Midbrain (tissue), 1 donor: ENCODE measurements at regions not wholly inside any gene's neighbourhood (a gene's known extent, or its start where the extent isn't known, plus 50 kb on each side); places are given as distances from the start of the nearest gene placed in this dataset.

Experiments
- DNase-seq: peaks from one replicate; lab custom pipeline; 2025; lab: John Stamatoyannopoulos, UW

GRCh38 chr2:7210712-7211111, 293.5 kb downstream of the RNF144A start:
- DNase-seq, result no peak

GRCh38 chr2:7225848-7226247, 308.6 kb downstream of the RNF144A start:
- DNase-seq, result no peak

- DNase-seq, result no peak
These were observed 309.3 kb downstream of the RNF144A start for GRCh38 chr2:7226501-7226900.

GRCh38 chr2:7233126-7233525, 315.9 kb downstream of the RNF144A start:
- DNase-seq, result no peak

- DNase-seq, result no peak
These were observed 320.3 kb downstream of the RNF144A start for GRCh38 chr2:7237466-7237865.

GRCh38 chr2:7239078-7239477, 321.9 kb downstream of the RNF144A start:
- DNase-seq, result no peak

DNA sequence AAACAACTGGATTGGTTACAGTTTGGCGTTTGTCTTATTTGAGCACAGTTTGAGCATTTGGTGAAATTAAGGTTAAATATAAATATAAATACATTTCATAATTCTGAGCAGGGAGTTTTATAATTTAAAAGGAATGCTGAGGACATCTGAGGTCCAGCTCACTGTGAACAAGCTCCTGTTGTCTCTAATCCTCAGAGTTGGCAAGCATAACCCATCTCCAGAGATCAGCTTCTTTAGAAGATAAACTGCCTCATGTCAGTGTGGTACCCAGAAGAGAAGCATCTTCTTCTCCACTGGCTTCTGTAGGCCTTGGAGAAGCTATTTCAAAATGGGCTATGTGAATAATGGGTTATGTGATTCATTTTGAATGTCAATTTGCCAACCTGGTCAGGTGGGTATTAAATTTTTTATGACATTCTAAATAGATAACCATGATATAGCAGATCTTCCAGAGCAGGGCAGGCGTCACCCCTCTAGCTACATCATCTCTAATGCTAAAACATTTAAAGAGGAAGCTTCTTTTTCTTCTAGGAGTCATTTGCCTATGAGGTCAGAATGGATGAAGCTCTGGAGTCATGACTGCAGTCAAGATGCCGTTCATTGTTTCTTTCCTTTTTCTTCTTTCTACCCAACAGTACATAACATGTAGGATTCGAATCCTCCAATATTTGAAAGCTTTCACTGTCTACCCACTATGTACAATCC, 324.0 kb downstream of the RNF144A start:
- DNase-seq, result no peak

GRCh38 chr2:7242189-7242867, 325.1 kb downstream of the RNF144A start:
- no peak for DNase-seq

DNA sequence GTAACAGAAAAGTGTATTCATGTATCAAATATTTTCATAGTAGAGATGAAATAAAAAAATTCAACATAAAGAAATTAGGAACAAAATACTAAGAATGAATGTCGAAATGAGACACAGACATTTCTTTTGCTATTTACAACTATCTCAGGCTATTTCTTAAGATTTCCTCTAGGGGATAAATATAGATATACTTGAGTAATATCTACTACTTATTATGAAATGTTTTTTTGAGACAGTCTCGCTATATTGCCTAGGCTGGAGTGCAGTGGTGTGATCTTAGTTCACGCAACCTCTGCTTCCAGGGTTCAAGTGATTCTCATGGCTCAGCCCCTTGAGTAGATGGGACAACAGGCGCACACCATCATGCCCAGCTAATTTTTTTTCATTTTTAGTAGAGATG, 326.1 kb downstream of the RNF144A start:
- DNase-seq, result no peak

DNA sequence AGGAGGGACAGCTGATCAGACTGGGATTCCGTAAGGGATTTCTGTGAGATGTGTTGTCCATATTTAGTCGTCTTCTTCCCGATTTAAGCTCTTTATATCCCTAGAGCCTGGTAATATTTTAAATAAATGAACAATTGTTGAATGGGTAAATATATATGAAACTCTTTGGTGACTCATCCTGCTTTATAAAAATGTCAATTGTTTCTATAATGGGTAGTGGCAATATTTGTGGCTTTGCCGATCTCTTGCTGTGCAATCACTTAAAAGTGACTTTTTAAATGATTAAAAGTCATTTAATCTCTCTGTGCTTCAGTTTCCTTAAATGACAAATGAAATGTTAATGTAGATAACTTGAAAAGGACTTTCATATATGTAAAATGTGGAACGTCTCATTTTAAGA, 339.2 kb downstream of the RNF144A start:
- no peak for DNase-seq

GRCh38 chr2:7262727-7263126, 345.5 kb downstream of the RNF144A start:
- no peak for DNase-seq

- DNase-seq, result no peak
These were observed 347.6 kb downstream of the RNF144A start for GRCh38 chr2:7264791-7265190.

DNA sequence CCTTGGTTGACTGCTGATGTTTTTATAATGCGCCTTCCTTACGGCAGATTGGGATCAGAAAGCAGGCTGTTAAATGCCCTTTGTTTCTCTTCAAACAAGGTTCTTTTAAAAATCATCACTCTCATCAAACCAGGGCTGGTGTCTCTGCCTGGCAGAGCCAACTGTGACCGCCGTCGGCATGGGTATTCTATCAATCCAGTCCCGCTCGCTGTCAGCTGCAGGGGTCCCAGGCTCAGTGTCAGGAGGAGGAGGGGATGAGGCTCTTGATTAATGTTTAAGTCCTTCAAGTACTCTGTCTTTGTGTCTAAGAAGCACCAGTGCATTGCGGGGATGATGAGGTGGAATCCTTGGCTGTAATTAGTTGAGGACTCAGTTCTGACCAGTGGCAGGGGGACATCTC, 348.1 kb downstream of the RNF144A start:
- DNase-seq, result no peak

DNA sequence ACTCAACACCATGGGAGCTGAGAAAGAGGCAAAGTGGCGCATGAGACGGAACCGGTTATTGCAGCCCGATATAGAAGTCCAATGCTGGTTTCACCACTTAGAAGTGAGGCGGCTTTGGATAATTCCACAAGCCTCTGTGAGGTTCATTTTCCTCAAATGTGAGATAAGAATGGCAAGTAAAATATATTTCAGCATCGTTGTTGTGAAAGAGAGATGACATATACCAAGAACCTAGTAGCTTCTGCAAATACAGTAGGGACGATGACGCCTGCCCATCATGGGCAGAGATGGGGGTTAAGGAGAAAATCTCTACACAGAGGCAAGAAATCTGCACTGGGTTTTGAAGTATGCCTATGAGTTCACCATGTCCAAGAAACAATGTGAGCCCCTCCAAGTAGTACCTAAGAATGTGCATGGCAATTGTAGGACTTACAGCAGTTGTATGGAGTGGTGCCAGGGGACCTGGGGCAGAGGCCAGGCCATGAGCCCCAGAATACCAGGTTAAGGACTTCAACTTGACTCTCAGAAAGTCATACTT, 352.0 kb downstream of the RNF144A start:
- no peak for DNase-seq

- DNase-seq, result no peak
These were observed 352.8 kb downstream of the RNF144A start for GRCh38 chr2:7270011-7270431.

DNA sequence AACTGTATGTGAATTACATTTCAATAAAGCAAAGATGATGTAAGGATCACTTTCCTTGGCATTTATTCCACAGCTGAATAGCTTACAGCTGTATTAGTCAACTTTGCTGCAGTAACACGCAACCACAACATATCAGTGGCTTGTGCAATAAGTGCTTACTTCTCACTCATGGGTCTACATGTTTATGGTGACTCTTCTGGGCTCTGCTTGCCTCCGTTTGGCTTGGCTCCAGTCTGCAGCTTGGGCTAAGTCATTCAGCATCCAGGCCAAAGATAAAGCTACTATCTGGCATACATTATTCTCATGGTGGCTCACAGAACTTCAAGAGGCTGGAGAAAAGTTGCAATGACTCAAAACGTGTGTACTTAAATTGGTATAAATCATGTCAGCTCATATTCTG, 355.0 kb downstream of the RNF144A start:
- no peak for DNase-seq

DNA sequence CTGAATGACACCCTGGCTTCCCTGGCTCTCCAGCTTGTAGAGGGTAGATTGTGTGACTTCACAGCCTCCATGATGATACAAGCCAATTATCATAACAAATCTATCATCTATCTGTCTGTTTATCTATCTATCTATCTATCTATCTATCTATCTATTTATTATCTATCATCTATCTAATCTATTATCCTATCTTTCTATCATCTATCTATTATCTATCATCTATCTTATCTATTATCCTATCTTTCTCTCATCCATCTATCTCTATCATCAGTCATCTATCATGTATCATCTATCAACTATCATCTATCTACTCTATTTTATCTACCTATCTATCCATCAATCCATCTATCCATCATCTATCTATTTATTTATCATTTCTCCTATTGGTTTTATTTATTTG, 361.8 kb downstream of the RNF144A start:
- no peak for DNase-seq

GRCh38 chr2:7279421-7279949, 362.3 kb downstream of the RNF144A start:
- no peak for DNase-seq

GRCh38 chr2:7280790-7281189, 363.6 kb downstream of the RNF144A start:
- no peak for DNase-seq

- DNase-seq, result no peak
These were observed 364.3 kb downstream of the RNF144A start for GRCh38 chr2:7281231-7282201.

GRCh38 chr2:7286120-7286519, 368.9 kb downstream of the RNF144A start:
- DNase-seq, result no peak

DNA sequence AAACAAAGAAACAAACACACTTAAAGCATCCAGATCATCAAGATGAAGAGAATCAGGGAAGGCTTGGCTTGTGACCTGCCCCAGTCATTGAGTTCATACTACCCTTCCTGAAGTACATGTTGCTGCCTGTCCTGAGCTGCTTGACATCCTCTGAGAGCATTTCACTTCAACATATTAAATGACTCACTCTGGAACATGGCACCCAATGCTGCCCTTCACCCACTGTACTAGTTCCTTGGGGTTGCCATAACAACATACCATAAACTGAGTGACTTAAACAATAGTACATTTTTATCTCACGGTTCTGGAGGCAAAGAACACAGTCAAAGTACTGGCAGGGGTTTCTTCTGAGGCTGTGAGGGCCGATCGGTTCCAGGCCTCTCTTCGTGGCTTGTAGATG, 371.3 kb downstream of the RNF144A start:
- no peak for DNase-seq
